ENCODE measurements at regions not wholly inside any gene's neighbourhood (a gene's known extent, or its start where the extent isn't known, plus 50 kb on each side); places are given as distances from the start of the nearest gene placed in this dataset.

- H3K4me1 Mint-ChIP-seq = peaks cover 5% of the 10 kb centered on the region
- peaks cover 16% of the 10 kb centered on the region for H3K9me3 Mint-ChIP-seq
- H3K27ac Mint-ChIP-seq = no peak overlapping the region
- TF ChIP-seq, protein P1, sequence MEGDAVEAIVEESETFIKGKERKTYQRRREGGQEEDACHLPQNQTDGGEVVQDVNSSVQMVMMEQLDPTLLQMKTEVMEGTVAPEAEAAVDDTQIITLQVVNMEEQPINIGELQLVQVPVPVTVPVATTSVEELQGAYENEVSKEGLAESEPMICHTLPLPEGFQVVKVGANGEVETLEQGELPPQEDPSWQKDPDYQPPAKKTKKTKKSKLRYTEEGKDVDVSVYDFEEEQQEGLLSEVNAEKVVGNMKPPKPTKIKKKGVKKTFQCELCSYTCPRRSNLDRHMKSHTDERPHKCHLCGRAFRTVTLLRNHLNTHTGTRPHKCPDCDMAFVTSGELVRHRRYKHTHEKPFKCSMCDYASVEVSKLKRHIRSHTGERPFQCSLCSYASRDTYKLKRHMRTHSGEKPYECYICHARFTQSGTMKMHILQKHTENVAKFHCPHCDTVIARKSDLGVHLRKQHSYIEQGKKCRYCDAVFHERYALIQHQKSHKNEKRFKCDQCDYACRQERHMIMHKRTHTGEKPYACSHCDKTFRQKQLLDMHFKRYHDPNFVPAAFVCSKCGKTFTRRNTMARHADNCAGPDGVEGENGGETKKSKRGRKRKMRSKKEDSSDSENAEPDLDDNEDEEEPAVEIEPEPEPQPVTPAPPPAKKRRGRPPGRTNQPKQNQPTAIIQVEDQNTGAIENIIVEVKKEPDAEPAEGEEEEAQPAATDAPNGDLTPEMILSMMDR (IDR thresholded peaks at IDR 0.05; ENCODE audit: unreplicated experiment) = no peak
- H3K27me3 Mint-ChIP-seq (ENCODE audit: low read depth) = no peaks in the 10 kb centered on the region
- no peak overlapping the region for H3K4me3 Mint-ChIP-seq
- no peak for DNase-seq (ENCODE audit: low spot score in 2 of 2, unreplicated experiment in 2 of 2)
- H3K36me3 Mint-ChIP-seq = no peaks in the 10 kb centered on the region
These were observed 59.1 kb upstream of the RIPOR2 start for GRCh38 chr6:24994812-24995211.

- TF ChIP-seq, protein P1 (IDR thresholded peaks at IDR 0.05; ENCODE audit: unreplicated experiment) = no peak
- no peaks in the 10 kb centered on the region for H3K36me3 Mint-ChIP-seq
- no peak overlapping the region for H3K27ac Mint-ChIP-seq
- H3K4me3 Mint-ChIP-seq = no peak overlapping the region
- H3K9me3 Mint-ChIP-seq = peaks cover 16% of the 10 kb centered on the region
- no peaks in the 10 kb centered on the region for H3K27me3 Mint-ChIP-seq (ENCODE audit: low read depth)
- DNase-seq (ENCODE audit: low spot score in 2 of 2, unreplicated experiment in 2 of 2) = no peak
- H3K4me1 Mint-ChIP-seq = peaks cover 5% of the 10 kb centered on the region
These were observed 59.5 kb upstream of the RIPOR2 start for GRCh38 chr6:24995270-24995669.

GRCh38 chr6:24996269-24996836, 60.6 kb upstream of the RIPOR2 start:
- Mint-ChIP-seq H3K27me3 (ENCODE audit: low read depth) (no peaks in the 10 kb centered on the region), H3K4me3 (no peak overlapping the region), H3K36me3 (no peaks in the 10 kb centered on the region), H3K4me1 (peaks cover 5% of the 10 kb centered on the region), H3K9me3 (peaks cover 16% of the 10 kb centered on the region), H3K27ac (no peak overlapping the region)
- no peak for DNase-seq (ENCODE audit: low spot score in 2 of 2, unreplicated experiment in 2 of 2)
- TF ChIP-seq, protein P1 (IDR thresholded peaks at IDR 0.05; ENCODE audit: unreplicated experiment) = no peak

- H3K27ac Mint-ChIP-seq = no peak overlapping the region
- H3K4me1 Mint-ChIP-seq = peaks cover 8% of the 10 kb centered on the region
- no peak overlapping the region for H3K4me3 Mint-ChIP-seq
- H3K27me3 Mint-ChIP-seq (ENCODE audit: low read depth) = no peaks in the 10 kb centered on the region
- DNase-seq (ENCODE audit: low spot score in 2 of 2, unreplicated experiment in 2 of 2) = no peak
- TF ChIP-seq, protein P1 (IDR thresholded peaks at IDR 0.05; ENCODE audit: unreplicated experiment) = no peak
- no peaks in the 10 kb centered on the region for H3K36me3 Mint-ChIP-seq
- H3K9me3 Mint-ChIP-seq = peaks cover 12% of the 10 kb centered on the region
These were observed 61.5 kb upstream of the RIPOR2 start for GRCh38 chr6:24997231-24997630.

DNA sequence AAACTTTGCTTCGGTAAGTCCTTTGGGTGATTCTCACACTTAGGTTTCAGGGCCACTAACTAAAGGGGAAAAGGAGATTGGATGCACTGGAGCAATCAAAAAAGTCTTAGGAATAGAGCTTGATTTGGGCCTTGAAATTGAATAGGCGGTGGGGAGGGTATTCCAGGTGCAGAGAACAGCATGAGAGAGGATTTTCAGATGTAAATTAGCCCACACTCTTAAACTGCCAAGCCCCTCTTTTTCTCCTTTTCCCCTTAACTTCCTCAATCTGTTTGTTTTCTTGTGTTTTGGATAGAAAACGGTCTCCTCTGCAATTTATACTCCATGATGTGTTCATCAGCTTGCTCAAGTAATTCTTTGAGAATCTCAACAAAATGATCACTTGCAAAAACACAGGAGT, 62.1 kb upstream of the RIPOR2 start:
- Mint-ChIP-seq H3K36me3 (no peaks in the 10 kb centered on the region), H3K4me3 (no peak overlapping the region), H3K27me3 (ENCODE audit: low read depth) (no peaks in the 10 kb centered on the region), H3K4me1 (peaks cover 15% of the 10 kb centered on the region), H3K9me3 (peaks cover 6% of the 10 kb centered on the region), H3K27ac (no peak overlapping the region)
- TF ChIP-seq, protein P1 (IDR thresholded peaks at IDR 0.05; ENCODE audit: unreplicated experiment) = no peak
- no peak for DNase-seq (ENCODE audit: low spot score in 2 of 2, unreplicated experiment in 2 of 2)

Data from mesothelial cell of epicardium (in vitro differentiated cells).